Iris pigment epithelial cell (primary cell): ENCODE measurements at regions not wholly inside any gene's neighbourhood (a gene's known extent, or its start where the extent isn't known, plus 50 kb on each side); places are given as distances from the start of the nearest gene placed in this dataset.
"Not testable (repeated sequence)": the region's sequence is repeated elsewhere in the genome, so short reads cannot be mapped to it uniquely, and the experiment has no call there.

ENCODE experiments used
- DNase-seq: peaks from one replicate; pipeline ENCODE4 v3.0.0-alpha.2; 2011; ENCODE audit warnings: low read depth

- DNase-seq: no peak
These were observed 66.5 kb upstream of the PPP2R2D start for GRCh38 chr10:131834152-131834810.

- no peak for DNase-seq
These were observed 61.7 kb upstream of the PPP2R2D start for GRCh38 chr10:131838966-131839742.

- DNase-seq: not testable (repeated sequence)
These were observed 60.7 kb upstream of the PPP2R2D start for GRCh38 chr10:131839880-131840787.

- no peak for DNase-seq
These were observed 60.1 kb upstream of the PPP2R2D start for GRCh38 chr10:131840788-131841118.

- DNase-seq: no peak
These were observed 59.6 kb upstream of the PPP2R2D start for GRCh38 chr10:131841131-131841660.

GRCh38 chr10:131841661-131842139 is 59.1 kb upstream of the PPP2R2D start:
- DNase-seq: no peak

- no peak for DNase-seq
These were observed 58.3 kb upstream of the PPP2R2D start for GRCh38 chr10:131842351-131843088.

GRCh38 chr10:131843089-131843595 is 57.7 kb upstream of the PPP2R2D start:
- DNase-seq: no peak

- no peak for DNase-seq
These were observed 56.9 kb upstream of the PPP2R2D start for GRCh38 chr10:131843881-131844284.

- no peak for DNase-seq
These were observed 56.2 kb upstream of the PPP2R2D start for GRCh38 chr10:131844529-131845084.

GRCh38 chr10:131845505-131846239 is 55.1 kb upstream of the PPP2R2D start:
- DNase-seq: no peak

- no peak for DNase-seq
These were observed 54.3 kb upstream of the PPP2R2D start for GRCh38 chr10:131846240-131847101.

GRCh38 chr10:131847241-131847783 is 53.5 kb upstream of the PPP2R2D start:
- DNase-seq: no peak

GRCh38 chr10:131848296-131848695 is 52.5 kb upstream of the PPP2R2D start:
- no peak for DNase-seq

- DNase-seq: no peak
These were observed 51.8 kb upstream of the PPP2R2D start for GRCh38 chr10:131848741-131849590.

GRCh38 chr10:131849591-131850382 is 51.0 kb upstream of the PPP2R2D start:
- no peak for DNase-seq

GRCh38 chr10:131850383-131850870 is 50.4 kb upstream of the PPP2R2D start:
- no peak for DNase-seq
